Neural cell (in vitro differentiated cells): ENCODE measurements at regions not wholly inside any gene's neighbourhood (a gene's known extent, or its start where the extent isn't known, plus 50 kb on each side); places are given as distances from the start of the nearest gene placed in this dataset.

Experiments used
- H2AFZ ChIP-seq: fragments of 200-600, 300-800 bp; sonication (generic), shearing (Covaris generic); 2 replicates; pipeline ENCODE4 v1.6.0; 2014; ENCODE audit warnings: low read depth, mild to moderate bottlenecking, antibody characterized with exemption, low read length, moderate library complexity
- H3F3A ChIP-seq: fragments of 200-600 bp; shearing (Covaris generic); 2 replicates; pipeline ENCODE4 v1.6.1; 2016; ENCODE audit warnings: mild to moderate bottlenecking, moderate library complexity, mixed read lengths, antibody characterized with exemption, low read length; ENCODE audit not compliant: insufficient read depth, poor library complexity, severe bottlenecking
- H3K27ac ChIP-seq: fragments of 200-600, 300-800 bp; sonication (generic), shearing (Covaris generic); 2 replicates; pipeline ENCODE4 v1.5.1; 2014; ENCODE audit warnings: mild to moderate bottlenecking, low read length, moderate library complexity
- H3K27me3 ChIP-seq: fragments of 300-800, 200-600 bp; sonication (generic), shearing (Covaris generic); 2 replicates; pipeline ENCODE4 v1.6.0; 2014; ENCODE audit warnings: mild to moderate bottlenecking, low read depth, low read length, moderate library complexity; ENCODE audit not compliant: insufficient read depth
- H3K36me3 ChIP-seq: fragments of 300-800, 200-600 bp; sonication (generic), shearing (Covaris generic); 2 replicates; pipeline ENCODE4 v1.5.1; 2014; ENCODE audit warnings: mild to moderate bottlenecking, antibody characterized with exemption, low read length, moderate library complexity; ENCODE audit not compliant: insufficient read depth
- H3K4me2 ChIP-seq: fragments of 300-800, 200-600 bp; sonication (generic), shearing (Covaris generic); 2 replicates; pipeline ENCODE4 v1.6.0; 2014; ENCODE audit warnings: mild to moderate bottlenecking, low read length
- H3K4me3 ChIP-seq: fragments of 300-800, 200-600 bp; sonication (generic), shearing (Covaris generic); 2 replicates; pipeline ENCODE4 v1.5.1; 2014; ENCODE audit warnings: mild to moderate bottlenecking, low read length, moderate library complexity
- H3K79me2 ChIP-seq: fragments of 200-600 bp; shearing (Covaris generic); replicated peaks from 2 replicates; pipeline ENCODE4 v1.6.0; 2014; ENCODE audit warnings: mild to moderate bottlenecking, low read length, moderate library complexity; ENCODE audit not compliant: insufficient read depth
- H3K9ac ChIP-seq: fragments of 300-800, 200-600 bp; sonication (generic), shearing (Covaris generic); 2 replicates; pipeline ENCODE4 v1.6.1; 2016; ENCODE audit warnings: mild to moderate bottlenecking, low read length, mixed read lengths
- H3K9me2 ChIP-seq: fragments of 200-600 bp; shearing (Covaris generic); 2 replicates; pipeline ENCODE4 v1.6.1; 2016; ENCODE audit warnings: mild to moderate bottlenecking, low read length, mixed read lengths; ENCODE audit not compliant: insufficient read depth
- H3K9me3 ChIP-seq: fragments of 200-600, 300-800 bp; sonication (generic), shearing (Covaris generic); 2 replicates; pipeline ENCODE4 v1.6.1; 2016; ENCODE audit warnings: mild to moderate bottlenecking, mixed run types, low read length, moderate library complexity, mixed read lengths
- H4K20me1 ChIP-seq: fragments of 200-600 bp; shearing (Covaris generic); 2 replicates; pipeline ENCODE4 v1.6.1; 2016; ENCODE audit warnings: mild to moderate bottlenecking, mixed run types; ENCODE audit not compliant: insufficient read depth
- EP300 ChIP-seq: fragments of 450-650 bp; conservative IDR thresholded peaks from 2 replicates; pipeline ENCODE4 v1.6.1; 2014; ENCODE audit warnings: antibody characterized with exemption, mild to moderate bottlenecking, moderate library complexity; ENCODE audit not compliant: poor library complexity, severe bottlenecking
- EZH2 ChIP-seq: fragments of 200-600, 300-800 bp; shearing (Covaris generic), sonication (generic); IDR thresholded peaks from 2 replicates; pipeline ENCODE4 v1.6.1; 2014; ENCODE audit warnings: antibody characterized with exemption, low read length, borderline replicate concordance, mild to moderate bottlenecking; ENCODE audit not compliant: insufficient read depth, poor library complexity, severe bottlenecking
- MXI1 ChIP-seq: fragments of 450-650 bp; conservative IDR thresholded peaks from 2 replicates; pipeline ENCODE4 v1.6.1; 2014; ENCODE audit warnings: antibody characterized with exemption, mild to moderate bottlenecking; ENCODE audit not compliant: poor library complexity, severe bottlenecking
- POLR2AphosphoS5 ChIP-seq: IDR thresholded peaks from 2 replicates; pipeline ENCODE4 v1.6.1; 2012
- RAD21 ChIP-seq: fragments of 450-650 bp; conservative IDR thresholded peaks from 2 replicates; pipeline ENCODE4 v1.6.1; 2014; ENCODE audit warnings: antibody characterized with exemption, mild to moderate bottlenecking, moderate library complexity
- SMC3 ChIP-seq: fragments of 450-650 bp; conservative IDR thresholded peaks from 2 replicates; pipeline ENCODE4 v1.6.1; 2014; ENCODE audit warnings: antibody characterized with exemption, mild to moderate bottlenecking, moderate library complexity; ENCODE audit not compliant: poor library complexity
- TAF1 ChIP-seq: IDR thresholded peaks from 2 replicates; pipeline ENCODE4 v1.6.1; 2012; ENCODE audit warnings: low read depth
- TF ChIP-seq, protein P1 (sequence below): fragments of 450-650 bp; IDR thresholded peaks from 2 replicates; pipeline ENCODE4 v1.5.1; 2014; ENCODE audit warnings: antibody characterized with exemption, mild to moderate bottlenecking, moderate library complexity; ENCODE audit not compliant: poor library complexity, severe bottlenecking
- TF ChIP-seq, protein P2 (sequence below): IDR thresholded peaks from 2 replicates; pipeline ENCODE4 v1.6.1; 2012; ENCODE audit warnings: borderline replicate concordance

DNA sequence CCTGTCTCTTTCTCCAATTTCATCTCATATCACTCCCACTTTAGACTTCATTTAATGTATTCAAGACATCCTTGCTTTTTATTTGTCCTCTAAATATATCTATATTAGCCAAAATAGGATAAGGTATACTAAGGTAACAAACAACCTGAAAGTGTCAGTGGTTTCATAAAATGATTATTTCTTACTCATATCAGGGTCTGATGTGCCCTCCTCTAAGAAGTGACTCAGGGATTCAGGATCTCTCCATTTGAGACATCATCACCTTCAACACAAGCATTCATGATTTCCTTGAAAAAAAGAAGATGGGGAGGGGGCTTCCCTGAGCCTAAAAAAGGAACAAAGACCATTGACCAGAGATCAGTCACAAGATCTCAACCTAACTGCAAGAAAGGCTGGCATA is 131.4 kb upstream of the POU2AF2 start:
- Histone ChIP-seq H3K9me2 (no peaks in the 10 kb centered on the region), H3K9me3 (no peaks in the 10 kb centered on the region), H3K4me2 (no peak overlapping the region), H3K79me2 (no peaks in the 10 kb centered on the region), H3F3A (no peaks in the 10 kb centered on the region), H3K4me3 (no peak overlapping the region), H3K9ac (no peak overlapping the region), H2AFZ (no peak overlapping the region), H4K20me1 (no peaks in the 10 kb centered on the region), H3K27ac (no peak overlapping the region), H3K36me3 (no peaks in the 10 kb centered on the region), H3K27me3 (no peaks in the 10 kb centered on the region)
- TF ChIP-seq MXI1 (no peak), RAD21 (no peak), POLR2AphosphoS5 (no peak), EP300 (no peak), SMC3 (no peak), TAF1 (no peak), EZH2 (no peak)
- TF ChIP-seq, protein P1, sequence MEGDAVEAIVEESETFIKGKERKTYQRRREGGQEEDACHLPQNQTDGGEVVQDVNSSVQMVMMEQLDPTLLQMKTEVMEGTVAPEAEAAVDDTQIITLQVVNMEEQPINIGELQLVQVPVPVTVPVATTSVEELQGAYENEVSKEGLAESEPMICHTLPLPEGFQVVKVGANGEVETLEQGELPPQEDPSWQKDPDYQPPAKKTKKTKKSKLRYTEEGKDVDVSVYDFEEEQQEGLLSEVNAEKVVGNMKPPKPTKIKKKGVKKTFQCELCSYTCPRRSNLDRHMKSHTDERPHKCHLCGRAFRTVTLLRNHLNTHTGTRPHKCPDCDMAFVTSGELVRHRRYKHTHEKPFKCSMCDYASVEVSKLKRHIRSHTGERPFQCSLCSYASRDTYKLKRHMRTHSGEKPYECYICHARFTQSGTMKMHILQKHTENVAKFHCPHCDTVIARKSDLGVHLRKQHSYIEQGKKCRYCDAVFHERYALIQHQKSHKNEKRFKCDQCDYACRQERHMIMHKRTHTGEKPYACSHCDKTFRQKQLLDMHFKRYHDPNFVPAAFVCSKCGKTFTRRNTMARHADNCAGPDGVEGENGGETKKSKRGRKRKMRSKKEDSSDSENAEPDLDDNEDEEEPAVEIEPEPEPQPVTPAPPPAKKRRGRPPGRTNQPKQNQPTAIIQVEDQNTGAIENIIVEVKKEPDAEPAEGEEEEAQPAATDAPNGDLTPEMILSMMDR: no peak
- TF ChIP-seq, protein P2, sequence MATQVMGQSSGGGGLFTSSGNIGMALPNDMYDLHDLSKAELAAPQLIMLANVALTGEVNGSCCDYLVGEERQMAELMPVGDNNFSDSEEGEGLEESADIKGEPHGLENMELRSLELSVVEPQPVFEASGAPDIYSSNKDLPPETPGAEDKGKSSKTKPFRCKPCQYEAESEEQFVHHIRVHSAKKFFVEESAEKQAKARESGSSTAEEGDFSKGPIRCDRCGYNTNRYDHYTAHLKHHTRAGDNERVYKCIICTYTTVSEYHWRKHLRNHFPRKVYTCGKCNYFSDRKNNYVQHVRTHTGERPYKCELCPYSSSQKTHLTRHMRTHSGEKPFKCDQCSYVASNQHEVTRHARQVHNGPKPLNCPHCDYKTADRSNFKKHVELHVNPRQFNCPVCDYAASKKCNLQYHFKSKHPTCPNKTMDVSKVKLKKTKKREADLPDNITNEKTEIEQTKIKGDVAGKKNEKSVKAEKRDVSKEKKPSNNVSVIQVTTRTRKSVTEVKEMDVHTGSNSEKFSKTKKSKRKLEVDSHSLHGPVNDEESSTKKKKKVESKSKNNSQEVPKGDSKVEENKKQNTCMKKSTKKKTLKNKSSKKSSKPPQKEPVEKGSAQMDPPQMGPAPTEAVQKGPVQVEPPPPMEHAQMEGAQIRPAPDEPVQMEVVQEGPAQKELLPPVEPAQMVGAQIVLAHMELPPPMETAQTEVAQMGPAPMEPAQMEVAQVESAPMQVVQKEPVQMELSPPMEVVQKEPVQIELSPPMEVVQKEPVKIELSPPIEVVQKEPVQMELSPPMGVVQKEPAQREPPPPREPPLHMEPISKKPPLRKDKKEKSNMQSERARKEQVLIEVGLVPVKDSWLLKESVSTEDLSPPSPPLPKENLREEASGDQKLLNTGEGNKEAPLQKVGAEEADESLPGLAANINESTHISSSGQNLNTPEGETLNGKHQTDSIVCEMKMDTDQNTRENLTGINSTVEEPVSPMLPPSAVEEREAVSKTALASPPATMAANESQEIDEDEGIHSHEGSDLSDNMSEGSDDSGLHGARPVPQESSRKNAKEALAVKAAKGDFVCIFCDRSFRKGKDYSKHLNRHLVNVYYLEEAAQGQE: no peak

DNA sequence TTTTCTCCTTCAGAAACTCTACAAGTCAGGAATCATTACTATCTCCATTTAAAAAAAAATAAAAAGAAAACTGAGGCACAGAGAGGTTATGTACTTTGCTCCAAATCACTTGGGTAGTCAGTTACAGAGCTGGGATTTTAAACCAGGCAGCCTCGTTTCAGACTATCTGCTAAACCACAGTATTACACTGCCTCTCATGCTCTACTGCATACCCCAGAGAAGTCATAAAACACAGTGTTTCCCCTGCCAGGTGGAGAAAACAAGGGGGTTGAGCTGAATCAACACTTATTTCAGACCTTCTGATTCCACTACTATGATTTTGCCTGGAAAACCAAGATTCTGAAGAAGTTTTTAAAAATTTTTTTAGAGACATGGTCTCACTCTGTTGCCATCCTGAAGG is 132.9 kb upstream of the POU2AF2 start:
- Histone ChIP-seq H3K9me3 (no peaks in the 10 kb centered on the region), H3K27ac (no peak overlapping the region)

More for the DNA sequence above, 132.9 kb upstream of the POU2AF2 start:
- H3K36me3 ChIP-seq: no peaks in the 10 kb centered on the region
- H3K27me3 ChIP-seq: no peaks in the 10 kb centered on the region
- H2AFZ ChIP-seq: no peak overlapping the region
- H3K4me2 ChIP-seq: no peak overlapping the region
- H4K20me1 ChIP-seq: no peaks in the 10 kb centered on the region
- no peak overlapping the region for H3K4me3 ChIP-seq
- H3K79me2 ChIP-seq: no peaks in the 10 kb centered on the region
- H3F3A ChIP-seq: no peaks in the 10 kb centered on the region
- TF ChIP-seq MXI1 (no peak), EP300 (no peak), EZH2 (no peak), SMC3 (no peak), RAD21 (no peak), POLR2AphosphoS5 (no peak), TAF1 (no peak)
- TF ChIP-seq, protein P2: no peak
- TF ChIP-seq, protein P1: no peak
- no peak overlapping the region for H3K9ac ChIP-seq
- H3K9me2 ChIP-seq: no peaks in the 10 kb centered on the region
